ENCODE measurements at regions not wholly inside any gene's neighbourhood (a gene's known extent, or its start where the extent isn't known, plus 50 kb on each side); places are given as distances from the start of the nearest gene placed in this dataset.

DNA sequence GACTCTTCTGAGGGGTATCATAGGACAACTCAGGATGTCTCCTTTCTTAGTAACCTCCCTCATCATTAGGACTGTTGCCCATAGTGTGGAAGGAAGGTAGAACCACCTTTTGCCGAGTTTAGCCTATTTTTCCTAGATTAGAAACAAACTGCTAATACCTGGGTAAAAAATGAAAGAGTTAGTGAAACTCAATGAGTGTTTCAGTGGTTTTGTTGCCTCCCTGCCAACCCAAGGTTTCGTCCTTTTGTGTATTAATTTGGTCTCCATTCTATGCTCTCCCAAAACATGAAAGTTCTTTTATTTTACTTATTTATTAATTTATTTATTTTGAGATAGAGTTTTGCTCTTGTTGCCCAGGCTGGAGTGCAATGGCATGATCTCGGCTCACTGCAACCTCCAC, 174.9 kb upstream of the KCNJ16 start:
- Histone ChIP-seq H3K9me3 (replicated peaks) (no peaks in the 10 kb centered on the region; the same call in 1 of the 2 replicates), H3K36me3 (no peaks in the 10 kb centered on the region), H3K4me3 (no peak overlapping the region), H3K4me1 (replicated peaks) (peaks cover 15% of the 10 kb centered on the region), H3K27me3 (replicated peaks) (no peaks in the 10 kb centered on the region), H3K27ac (no peak overlapping the region)
- DNase-seq (ENCODE audit: low read depth in 1 of 2, low spot score in 2 of 2): no peak

DNA sequence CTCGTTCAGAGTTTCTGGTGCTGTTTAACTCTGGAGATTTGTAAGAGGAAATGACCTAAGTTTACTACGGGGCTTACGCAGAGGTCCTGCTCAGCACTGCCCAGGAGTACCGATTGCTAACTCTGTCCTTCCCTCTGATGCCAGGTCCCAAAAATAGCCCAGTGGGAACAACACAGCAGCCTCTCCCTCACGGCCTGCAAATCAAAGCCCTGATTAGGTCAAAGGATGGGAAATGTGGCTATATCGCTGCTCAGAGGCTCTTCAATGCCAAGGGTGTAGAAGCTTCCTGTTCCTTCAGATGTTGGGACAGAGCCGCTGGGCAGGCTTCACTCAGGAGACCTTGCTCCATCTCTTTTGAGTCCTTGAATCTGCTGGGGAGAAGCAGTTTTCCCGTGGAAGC, 174.2 kb upstream of the KCNJ16 start:
- DNase-seq (ENCODE audit: low read depth in 1 of 2, low spot score in 2 of 2): no peak
- Histone ChIP-seq H3K27ac (no peak overlapping the region), H3K27me3 (replicated peaks) (no peaks in the 10 kb centered on the region), H3K9me3 (replicated peaks) (no peaks in the 10 kb centered on the region; the same call in 1 of the 2 replicates), H3K4me3 (no peak overlapping the region), H3K36me3 (no peaks in the 10 kb centered on the region), H3K4me1 (replicated peaks) (peaks cover 15% of the 10 kb centered on the region)

DNA sequence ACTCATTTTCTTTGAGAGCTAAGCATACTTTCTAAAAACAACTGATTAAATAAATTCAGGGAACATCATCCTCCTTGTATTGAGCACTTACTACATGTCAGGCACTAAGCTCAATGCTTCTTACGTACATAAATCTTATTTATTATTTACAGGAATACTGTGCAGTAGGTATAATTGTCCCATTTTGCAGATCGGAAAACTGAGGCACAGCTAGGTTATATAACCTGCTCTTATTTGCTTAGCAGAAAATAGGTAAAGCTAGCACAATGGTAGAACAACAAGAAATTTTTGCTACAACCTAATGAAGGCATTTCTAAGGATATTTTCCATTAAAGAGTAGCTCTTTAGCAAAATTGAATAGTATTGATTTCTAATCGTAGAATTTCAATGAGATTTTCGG, 168.7 kb upstream of the KCNJ16 start:
- Histone ChIP-seq H3K9me3 (replicated peaks) (no peaks in the 10 kb centered on the region), H3K36me3 (no peaks in the 10 kb centered on the region), H3K4me3 (no peak overlapping the region), H3K27ac (no peak overlapping the region), H3K4me1 (replicated peaks) (no peaks in the 10 kb centered on the region), H3K27me3 (replicated peaks) (no peaks in the 10 kb centered on the region)
- no peak for DNase-seq (ENCODE audit: low read depth in 1 of 2, low spot score in 2 of 2)

DNA sequence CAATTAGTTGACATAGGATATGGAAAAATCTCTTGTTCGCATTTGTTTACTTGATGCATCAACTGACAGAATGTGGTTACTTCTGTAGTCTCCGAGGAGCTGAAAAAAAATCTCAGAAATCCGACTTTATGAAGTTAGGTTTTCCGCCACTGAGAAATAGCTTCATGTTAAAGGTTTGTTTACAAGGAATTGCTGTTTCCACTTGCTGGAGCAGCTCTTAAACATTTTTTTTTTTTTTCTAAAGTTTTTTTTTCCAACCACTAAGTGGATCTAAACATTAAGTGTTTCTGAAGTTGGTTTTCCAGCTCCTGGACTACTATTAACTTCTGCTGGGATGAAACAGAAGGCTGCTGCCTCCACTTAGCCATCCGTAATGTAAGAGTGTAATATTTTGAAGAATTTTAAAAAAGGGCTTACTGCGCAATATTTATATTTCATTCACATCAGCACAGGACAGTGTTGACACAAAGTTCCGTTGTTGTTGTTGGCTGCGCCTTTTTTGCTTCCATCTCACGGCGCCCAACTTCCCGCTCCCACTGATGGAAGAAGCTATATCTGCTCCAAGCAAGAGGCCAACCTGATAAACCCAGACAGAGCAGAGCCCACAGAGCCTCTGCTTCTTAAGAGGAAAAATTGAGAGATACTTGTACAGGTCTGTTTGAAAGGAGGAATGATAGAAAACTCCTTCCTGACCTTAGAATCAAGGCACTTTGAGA, 167.7 kb upstream of the KCNJ16 start:
- Histone ChIP-seq H3K9me3 (replicated peaks) (no peaks in the 10 kb centered on the region), H3K27me3 (replicated peaks) (no peaks in the 10 kb centered on the region)

DNA sequence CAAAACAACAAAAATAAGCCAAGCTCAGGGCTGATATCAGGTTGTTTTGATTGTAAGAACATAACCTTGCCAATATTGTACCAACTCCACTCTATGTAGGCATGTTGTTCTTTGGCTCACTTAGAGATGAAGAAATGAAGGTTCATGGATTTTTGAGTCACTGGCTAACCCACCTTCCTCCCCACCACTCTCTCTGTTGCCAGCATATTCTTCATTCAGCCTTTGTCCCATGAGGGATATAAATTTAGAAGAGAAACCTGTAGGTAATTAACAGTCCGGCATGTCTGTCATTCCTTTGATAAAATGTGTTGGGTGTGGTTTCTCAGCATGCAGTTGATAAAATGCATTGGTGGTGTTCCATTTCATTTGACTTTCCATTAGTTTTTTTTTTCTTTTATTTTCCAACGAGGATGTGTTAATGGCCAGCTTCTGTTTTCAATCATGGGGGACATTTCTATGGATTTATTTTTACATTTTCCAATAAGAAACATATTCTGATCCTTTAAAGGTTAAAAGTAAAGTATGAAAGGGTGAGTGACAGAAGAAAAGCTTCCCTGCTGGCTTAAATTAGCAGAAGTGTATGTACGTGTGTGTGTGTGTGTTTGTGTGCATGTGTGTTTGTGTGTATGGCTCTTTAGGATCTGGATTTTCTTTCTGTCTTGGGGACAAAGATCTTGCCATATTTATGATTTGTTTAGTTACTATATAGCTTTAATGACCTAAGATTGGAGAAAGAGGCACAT, 166.2 kb upstream of the KCNJ16 start:
- H3K4me1 ChIP-seq (replicated peaks): no peaks in the 10 kb centered on the region
- H3K27ac ChIP-seq: no peak overlapping the region
- H3K27me3 ChIP-seq (replicated peaks): no peaks in the 10 kb centered on the region
- no peaks in the 10 kb centered on the region for H3K9me3 ChIP-seq (replicated peaks)
- no peak overlapping the region for H3K4me3 ChIP-seq
- DNase-seq (ENCODE audit: low read depth in 1 of 2, low spot score in 2 of 2): no peak
- no peaks in the 10 kb centered on the region for H3K36me3 ChIP-seq

More for the DNA sequence above, 167.7 kb upstream of the KCNJ16 start:
- no peak overlapping the region for H3K27ac ChIP-seq
- H3K4me3 ChIP-seq: no peak overlapping the region
- H3K36me3 ChIP-seq: no peaks in the 10 kb centered on the region
- no peak for DNase-seq (ENCODE audit: low read depth in 1 of 2, low spot score in 2 of 2)
- H3K4me1 ChIP-seq (replicated peaks): no peaks in the 10 kb centered on the region

DNA sequence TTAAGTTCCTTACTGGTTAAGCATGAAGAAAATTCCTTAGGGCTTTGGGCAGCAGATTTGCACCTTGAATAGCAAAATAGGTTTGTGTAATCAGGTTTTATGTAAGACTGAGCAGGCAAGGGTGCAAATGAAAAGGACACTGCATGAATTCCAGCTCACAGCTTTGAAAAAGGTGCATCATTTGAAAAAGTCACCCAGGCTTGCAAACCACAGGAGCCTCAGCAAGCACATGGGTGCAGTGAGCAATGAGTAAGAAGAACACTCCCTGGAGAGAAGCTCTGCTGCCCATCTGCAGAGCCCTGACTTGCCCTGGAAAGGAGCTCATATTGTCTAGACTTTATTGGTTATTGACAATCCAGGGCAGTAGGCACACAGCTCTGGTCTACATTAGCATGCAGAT, 165.6 kb upstream of the KCNJ16 start:
- Histone ChIP-seq H3K36me3 (no peaks in the 10 kb centered on the region), H3K27ac (no peak overlapping the region), H3K4me1 (replicated peaks) (no peaks in the 10 kb centered on the region), H3K27me3 (replicated peaks) (no peaks in the 10 kb centered on the region), H3K9me3 (replicated peaks) (no peaks in the 10 kb centered on the region), H3K4me3 (no peak overlapping the region)
- DNase-seq (ENCODE audit: low read depth in 1 of 2, low spot score in 2 of 2): no peak

DNA sequence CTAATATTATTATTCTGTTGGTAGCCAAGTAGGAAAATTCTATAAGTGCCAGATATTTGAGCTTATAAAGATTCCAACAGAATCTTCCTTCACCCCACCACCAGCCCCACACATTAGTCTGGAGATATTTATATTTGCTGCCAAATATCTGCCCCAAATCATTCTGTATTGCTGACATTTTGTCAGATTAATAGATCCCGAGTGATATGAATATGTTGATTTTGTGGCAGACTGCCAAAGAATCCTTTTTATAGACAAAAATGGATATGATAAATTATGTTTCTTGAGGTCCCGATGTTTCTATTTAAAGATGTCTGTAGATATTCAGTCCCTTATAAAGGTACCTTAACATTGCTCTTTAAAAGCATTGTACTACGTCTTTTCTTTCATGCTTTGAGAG, 162.2 kb upstream of the KCNJ16 start:
- H3K4me3 ChIP-seq: no peak overlapping the region
- H3K27me3 ChIP-seq (replicated peaks): no peaks in the 10 kb centered on the region
- H3K4me1 ChIP-seq (replicated peaks): no peaks in the 10 kb centered on the region
- DNase-seq (ENCODE audit: low read depth in 1 of 2, low spot score in 2 of 2): no peak
- no peaks in the 10 kb centered on the region for H3K36me3 ChIP-seq
- no peaks in the 10 kb centered on the region for H3K9me3 ChIP-seq (replicated peaks)
- no peak overlapping the region for H3K27ac ChIP-seq

DNA sequence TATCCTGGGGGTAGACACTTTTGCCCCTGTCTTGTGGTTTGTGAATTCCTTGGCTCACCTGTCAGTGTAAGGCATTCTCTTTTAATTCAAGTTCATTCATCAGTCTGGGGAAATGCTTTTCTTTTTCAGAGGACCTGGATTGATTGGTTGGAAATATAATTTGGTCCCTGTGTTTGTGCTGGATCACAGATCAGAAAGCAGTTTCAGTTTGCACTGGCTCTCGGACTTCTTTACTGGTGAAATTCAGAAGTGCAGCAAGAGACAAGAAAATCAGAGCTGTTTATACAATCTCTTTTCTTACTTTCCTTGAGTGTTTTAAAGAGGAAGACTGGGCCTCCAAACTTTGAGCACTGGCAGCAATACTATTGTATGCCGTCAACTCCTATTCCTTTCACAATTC, 161.8 kb upstream of the KCNJ16 start:
- no peak overlapping the region for H3K27ac ChIP-seq
- H3K4me3 ChIP-seq: no peak overlapping the region
- H3K9me3 ChIP-seq (replicated peaks): no peaks in the 10 kb centered on the region
- no peaks in the 10 kb centered on the region for H3K36me3 ChIP-seq
- H3K4me1 ChIP-seq (replicated peaks): no peaks in the 10 kb centered on the region
- no peak for DNase-seq (ENCODE audit: low read depth in 1 of 2, low spot score in 2 of 2)
- no peaks in the 10 kb centered on the region for H3K27me3 ChIP-seq (replicated peaks)

DNA sequence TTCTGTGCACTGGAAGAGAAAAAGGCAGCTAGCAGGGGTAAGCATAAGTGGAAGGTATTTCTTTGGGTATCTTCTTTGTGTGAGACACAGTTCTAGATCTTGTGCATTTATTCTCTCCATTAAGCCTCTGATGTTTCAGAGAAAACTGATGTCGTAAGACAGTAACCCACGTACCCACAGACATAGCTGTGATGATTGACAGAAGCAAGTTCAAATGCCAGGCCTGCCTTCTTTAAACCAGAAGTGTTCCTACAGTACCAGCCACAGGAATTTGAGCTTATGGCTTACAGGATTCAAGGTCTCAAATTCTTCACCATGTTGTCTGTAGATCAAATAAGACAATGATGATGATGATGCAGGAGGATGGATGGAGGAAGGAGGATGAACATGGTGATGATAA, 161.4 kb upstream of the KCNJ16 start:
- Histone ChIP-seq H3K9me3 (replicated peaks) (no peaks in the 10 kb centered on the region), H3K4me1 (replicated peaks) (no peaks in the 10 kb centered on the region), H3K36me3 (no peaks in the 10 kb centered on the region), H3K27ac (no peak overlapping the region), H3K27me3 (replicated peaks) (no peaks in the 10 kb centered on the region), H3K4me3 (no peak overlapping the region)
- no peak for DNase-seq (ENCODE audit: low read depth in 1 of 2, low spot score in 2 of 2)

DNA sequence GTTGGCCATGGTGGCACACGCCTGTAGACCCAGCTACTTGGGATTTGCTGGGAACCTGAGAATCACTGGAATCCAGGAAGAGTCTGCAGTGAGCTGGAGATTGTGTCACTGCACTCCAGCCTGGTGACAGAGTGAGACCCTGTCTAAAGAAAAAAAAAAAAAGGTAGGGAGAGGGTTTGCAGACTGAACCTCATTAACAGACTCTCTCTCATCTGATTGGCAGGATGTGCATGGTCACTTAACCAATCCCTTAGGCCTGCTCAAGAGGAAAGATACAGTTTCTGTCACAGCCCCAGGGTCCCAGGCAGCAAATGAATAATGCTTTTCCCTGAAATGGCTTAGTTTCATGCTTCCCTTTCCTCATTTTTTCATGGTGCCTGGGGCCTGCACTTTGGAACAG, 160.5 kb upstream of the KCNJ16 start:
- no peak for DNase-seq (ENCODE audit: low read depth in 1 of 2, low spot score in 2 of 2)
- H3K27me3 ChIP-seq (replicated peaks): no peaks in the 10 kb centered on the region

DNA sequence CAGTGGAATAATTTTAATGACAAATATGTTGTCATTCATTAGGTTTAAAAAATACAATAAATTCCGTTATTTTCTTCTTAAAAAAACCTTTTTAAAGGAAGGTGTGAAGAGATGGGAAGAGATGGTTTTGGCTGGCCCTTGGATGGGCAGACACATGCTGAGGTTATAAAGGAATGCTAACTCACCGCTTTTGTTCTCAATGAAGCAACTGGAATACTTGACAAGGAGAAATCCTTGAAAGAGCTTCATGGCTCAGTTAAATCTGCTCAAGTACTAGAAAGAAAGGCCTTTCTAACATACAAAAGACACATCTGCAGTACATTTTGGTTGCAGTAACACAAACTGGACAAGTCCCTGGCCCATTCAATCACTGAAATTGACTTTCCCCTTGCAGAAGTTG, 158.3 kb upstream of the KCNJ16 start:
- no peak for DNase-seq (ENCODE audit: low read depth in 1 of 2, low spot score in 2 of 2)
- no peaks in the 10 kb centered on the region for H3K36me3 ChIP-seq

More for the DNA sequence above, 160.5 kb upstream of the KCNJ16 start:
- Histone ChIP-seq H3K36me3 (no peaks in the 10 kb centered on the region), H3K4me1 (replicated peaks) (no peaks in the 10 kb centered on the region), H3K9me3 (replicated peaks) (no peaks in the 10 kb centered on the region), H3K4me3 (no peak overlapping the region), H3K27ac (no peak overlapping the region)

DNA sequence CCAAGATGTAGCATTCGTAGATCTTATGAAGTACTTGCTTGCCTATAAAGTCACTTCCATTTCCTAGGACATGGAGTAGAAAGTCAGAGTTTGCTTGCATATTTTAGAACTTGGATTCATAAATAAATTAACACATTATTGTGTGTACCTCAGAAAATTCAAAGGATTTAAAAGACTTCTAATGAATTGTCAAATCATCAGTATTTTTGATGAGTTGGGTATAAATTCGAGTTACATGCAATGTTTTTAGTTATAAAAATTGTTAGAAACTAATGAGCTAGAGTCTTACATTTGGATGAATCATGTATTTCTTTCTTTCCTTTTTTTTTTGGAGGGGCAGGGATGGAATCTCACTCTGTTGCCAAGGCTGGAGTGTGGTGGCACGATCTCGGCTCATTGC, 156.9 kb upstream of the KCNJ16 start:
- H3K9me3 ChIP-seq (replicated peaks): no peaks in the 10 kb centered on the region; the same call in 1 of the 2 replicates
- no peaks in the 10 kb centered on the region for H3K27me3 ChIP-seq (replicated peaks)
- H3K4me1 ChIP-seq (replicated peaks): no peaks in the 10 kb centered on the region
- no peak for DNase-seq (ENCODE audit: low read depth in 1 of 2, low spot score in 2 of 2)
- no peak overlapping the region for H3K4me3 ChIP-seq
- H3K27ac ChIP-seq: no peak overlapping the region
- no peaks in the 10 kb centered on the region for H3K36me3 ChIP-seq

More for the DNA sequence above, 158.3 kb upstream of the KCNJ16 start:
- no peak overlapping the region for H3K4me3 ChIP-seq
- no peak overlapping the region for H3K27ac ChIP-seq
- no peaks in the 10 kb centered on the region for H3K27me3 ChIP-seq (replicated peaks)
- H3K9me3 ChIP-seq (replicated peaks): no peaks in the 10 kb centered on the region; the same call in 1 of the 2 replicates
- no peaks in the 10 kb centered on the region for H3K4me1 ChIP-seq (replicated peaks)

DNA sequence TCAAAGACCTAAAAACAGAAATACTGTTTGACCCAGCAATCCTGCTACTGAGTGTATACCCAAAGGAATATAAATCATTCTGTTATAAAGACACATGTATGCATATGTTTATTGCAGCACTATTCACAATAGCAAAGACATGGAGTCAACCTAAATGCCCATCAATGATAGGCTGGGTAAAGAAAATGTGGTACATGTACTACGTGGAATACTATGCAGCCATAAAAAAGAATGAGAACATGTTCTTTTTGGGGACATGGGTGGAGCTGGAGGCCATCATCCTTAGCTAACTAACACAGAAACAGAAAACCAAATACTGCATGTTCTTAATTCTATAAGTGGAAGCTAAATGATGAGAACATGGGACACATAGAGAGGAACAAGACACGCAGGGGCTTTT, 155.2 kb upstream of the KCNJ16 start:
- Histone ChIP-seq H3K27me3 (replicated peaks) (no peaks in the 10 kb centered on the region), H3K36me3 (no peaks in the 10 kb centered on the region), H3K4me1 (replicated peaks) (no peaks in the 10 kb centered on the region), H3K27ac (no peak overlapping the region), H3K4me3 (no peak overlapping the region), H3K9me3 (replicated peaks) (no peaks in the 10 kb centered on the region; the same call in 1 of the 2 replicates)
- DNase-seq (ENCODE audit: low read depth in 1 of 2, low spot score in 2 of 2): no peak

DNA sequence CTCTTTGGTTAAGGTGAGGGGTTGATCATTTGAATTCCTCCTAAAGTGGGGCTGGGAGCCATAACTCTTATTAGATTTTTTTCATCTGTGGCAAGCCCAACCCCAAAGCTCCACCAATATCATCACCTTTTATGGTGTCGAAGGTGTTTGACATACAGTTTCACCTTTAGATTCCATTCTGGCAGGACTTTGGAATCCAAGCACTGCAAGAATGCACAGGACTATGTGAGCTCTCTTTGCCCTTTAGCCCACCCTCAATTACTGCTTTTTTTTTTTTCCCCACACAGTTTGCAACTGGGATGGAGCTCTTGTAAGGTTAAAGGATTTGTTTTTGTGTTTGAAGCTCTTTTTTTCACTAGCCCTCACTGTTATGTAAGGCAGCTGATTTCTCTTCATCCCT, 154.0 kb upstream of the KCNJ16 start:
- H3K27me3 ChIP-seq (replicated peaks): no peaks in the 10 kb centered on the region

More for the DNA sequence above, 154.0 kb upstream of the KCNJ16 start:
- no peak overlapping the region for H3K27ac ChIP-seq
- no peaks in the 10 kb centered on the region; the same call in 1 of the 2 replicates for H3K9me3 ChIP-seq (replicated peaks)
- H3K4me3 ChIP-seq: no peak overlapping the region
- no peaks in the 10 kb centered on the region for H3K4me1 ChIP-seq (replicated peaks)
- no peak for DNase-seq (ENCODE audit: low read depth in 1 of 2, low spot score in 2 of 2)
- H3K36me3 ChIP-seq: no peaks in the 10 kb centered on the region
